ENCODE measurements at regions not wholly inside any gene's neighbourhood (a gene's known extent, or its start where the extent isn't known, plus 50 kb on each side); places are given as distances from the start of the nearest gene placed in this dataset.

DNA sequence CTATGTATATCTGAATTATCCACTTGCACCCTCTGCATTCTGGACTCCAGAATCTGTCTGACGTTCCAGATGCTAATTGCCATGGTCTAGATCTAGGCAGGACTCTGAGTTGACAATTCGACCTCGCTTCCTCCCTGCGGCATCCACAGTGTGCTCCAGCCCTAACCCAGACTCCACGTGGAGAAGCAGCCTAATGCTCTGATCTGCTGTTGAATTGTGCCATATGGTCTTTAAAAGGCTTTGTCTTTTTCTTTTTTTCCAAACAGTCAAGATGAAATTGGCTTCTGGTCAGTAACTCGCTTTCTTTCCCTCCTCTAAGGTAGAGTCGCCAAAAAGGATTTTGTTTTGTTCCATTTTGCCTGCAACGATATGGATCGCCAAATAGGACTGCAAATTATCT, 752.6 kb upstream of the ID2 start:
- DNase-seq (ENCODE audit: low read depth in 2 of 2): no peak

DNA sequence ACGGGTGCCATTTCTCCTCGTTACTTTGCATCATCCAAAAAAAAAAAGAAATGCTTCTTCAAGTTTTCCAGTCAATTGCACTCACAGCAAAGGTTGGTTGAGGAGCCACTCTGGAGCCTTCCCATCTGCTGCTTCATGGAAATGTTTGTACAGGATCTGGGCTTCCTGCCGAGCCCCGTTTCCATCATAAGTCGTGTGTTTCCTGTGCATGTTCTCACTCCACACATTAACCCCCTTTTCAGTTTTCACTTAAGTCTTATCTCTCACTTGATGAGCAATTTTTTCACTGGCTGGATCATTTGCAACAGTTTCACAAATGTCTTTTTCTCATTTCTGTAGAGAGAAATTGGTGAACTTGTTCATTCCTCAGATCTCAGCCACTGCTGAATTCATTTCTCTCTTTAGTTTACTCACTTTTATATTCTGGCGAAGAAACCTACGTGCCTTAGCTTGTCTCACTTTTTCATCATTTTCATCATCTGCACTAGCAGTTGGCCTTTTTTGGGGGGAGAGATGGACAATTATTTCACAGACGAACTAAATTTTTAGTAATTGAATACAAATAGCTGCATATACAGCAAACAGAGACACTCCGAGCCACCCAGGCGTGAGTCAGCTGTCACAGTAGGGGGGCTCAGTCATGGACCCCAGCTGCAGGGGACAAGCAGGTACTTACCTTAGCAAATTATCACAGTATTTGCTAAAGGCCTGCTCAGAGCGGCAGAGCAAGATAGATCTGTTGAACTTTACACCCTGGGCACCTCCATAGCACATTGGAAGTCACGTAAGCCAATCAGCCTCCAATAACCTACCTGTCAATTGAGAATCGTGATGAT, 750.8 kb upstream of the ID2 start:
- no peak for DNase-seq (ENCODE audit: low read depth in 2 of 2)

DNA sequence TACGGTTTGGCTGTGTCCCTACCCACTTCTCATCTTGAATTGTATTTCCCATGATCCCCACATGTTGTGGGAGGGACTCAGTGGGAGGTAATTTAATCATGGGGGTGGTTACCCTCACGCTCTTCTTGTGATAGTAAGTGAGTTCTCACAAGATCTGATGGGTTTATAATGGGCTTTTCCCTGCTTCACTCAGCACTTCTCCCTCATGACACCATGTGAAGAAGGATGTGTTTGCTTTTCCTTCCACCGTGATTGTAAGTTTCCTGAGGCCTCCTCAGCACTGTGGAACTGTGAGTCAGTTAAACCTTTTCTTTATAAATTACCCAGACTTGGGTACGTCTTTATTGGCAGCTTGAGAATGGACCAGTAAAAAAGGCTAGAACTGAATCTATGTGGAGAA, 750.0 kb upstream of the ID2 start:
- DNase-seq (ENCODE audit: low read depth in 2 of 2): no peak

DNA sequence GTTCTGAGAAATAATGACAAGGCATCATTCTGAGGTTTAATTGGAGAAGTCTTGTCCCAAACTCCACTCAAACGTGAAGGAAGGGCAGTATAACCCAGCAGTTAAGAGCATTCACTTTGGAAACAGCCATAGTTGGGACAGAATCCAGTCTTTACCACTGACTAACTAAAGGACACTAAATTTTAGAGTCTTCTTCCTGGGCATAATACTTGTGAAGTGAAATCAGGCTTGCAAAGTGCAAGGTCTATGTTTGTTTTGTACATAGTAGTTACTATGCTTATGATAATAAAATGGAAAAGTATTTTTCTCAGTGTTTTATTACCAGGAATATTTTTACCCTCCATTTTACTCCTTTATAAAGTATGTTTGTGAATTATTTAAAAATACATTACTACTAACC, 748.2 kb upstream of the ID2 start:
- DNase-seq (ENCODE audit: low read depth in 2 of 2): no peak

DNA sequence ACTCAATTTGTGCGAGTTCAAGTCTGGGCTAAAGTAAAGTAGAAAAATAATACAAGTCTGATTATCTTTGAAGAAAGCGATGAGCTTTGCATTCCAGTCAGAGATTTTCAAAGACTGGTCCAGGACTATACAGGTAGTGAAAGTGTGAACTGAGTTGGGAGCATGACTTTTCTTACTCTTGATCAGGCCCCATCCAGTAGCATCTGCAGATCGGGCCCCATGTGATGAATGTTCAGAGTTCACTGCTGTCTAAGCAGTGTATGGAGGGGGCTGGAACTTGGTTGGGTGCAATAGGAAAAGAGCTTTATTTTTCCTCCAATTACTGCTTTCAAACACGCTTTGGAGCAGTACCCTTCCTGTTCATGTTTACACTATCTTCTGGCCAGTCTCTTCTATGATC, 747.4 kb upstream of the ID2 start:
- DNase-seq (ENCODE audit: low read depth in 2 of 2): no peak

DNA sequence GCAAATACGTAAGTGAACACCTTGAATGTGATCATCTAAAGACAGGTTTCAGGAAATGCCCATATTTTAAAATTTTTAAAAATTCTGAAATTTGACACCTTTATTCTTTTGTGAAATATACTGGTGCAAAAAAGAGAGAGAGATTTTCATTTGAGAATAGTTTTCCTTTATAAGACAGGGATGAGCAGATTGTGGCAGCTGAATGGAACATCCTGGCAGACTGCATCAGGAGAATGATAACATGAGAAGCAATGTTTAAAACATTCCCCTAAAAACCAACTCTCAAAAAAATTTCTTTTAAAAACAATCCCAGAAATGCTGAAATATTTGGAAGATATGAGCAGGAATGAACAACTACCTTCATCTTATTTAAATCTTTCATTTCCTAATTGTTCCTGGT, 744.8 kb upstream of the ID2 start:
- no peak for DNase-seq (ENCODE audit: low read depth in 2 of 2)

DNA sequence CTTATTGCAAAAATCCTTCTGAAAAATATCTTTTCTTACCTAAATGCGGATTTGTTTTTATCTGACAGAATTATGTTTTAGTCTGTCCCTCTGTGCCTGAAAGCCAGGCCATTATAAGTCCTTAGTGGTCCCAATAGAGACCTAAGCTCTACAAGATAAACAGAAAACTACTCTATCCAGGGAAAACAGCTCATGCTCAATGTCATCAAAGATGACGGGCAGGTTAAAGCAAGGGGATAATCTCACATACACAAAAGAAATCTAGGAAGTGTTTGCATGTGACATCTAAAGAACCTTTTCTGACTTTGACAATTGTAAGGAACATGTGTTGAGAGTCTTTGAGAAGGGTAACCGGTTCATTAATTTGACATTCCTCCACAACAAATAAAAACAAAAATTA, 741.1 kb upstream of the ID2 start:
- DNase-seq (ENCODE audit: low read depth in 2 of 2): no peak

DNA sequence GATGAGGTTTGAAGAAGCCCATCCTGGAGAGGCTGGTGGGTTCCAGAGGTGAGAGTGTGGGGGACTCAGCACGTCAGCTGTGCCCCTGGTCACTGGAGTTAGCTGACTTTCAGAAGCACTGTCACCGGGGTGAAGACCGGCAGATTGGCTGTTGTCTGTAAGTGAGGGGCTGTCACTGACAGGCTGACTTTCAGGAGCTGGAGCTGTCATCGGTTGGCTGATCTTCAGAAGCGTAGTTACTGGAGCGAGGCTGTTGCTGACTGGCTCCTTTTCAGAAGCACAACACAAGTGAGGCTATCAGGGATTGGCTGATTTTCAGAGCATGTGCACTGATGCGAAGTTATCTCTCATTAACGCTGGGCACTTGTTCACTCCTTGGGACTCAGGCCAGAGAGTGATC, 738.4 kb upstream of the ID2 start:
- DNase-seq (ENCODE audit: low read depth in 2 of 2): no peak

DNA sequence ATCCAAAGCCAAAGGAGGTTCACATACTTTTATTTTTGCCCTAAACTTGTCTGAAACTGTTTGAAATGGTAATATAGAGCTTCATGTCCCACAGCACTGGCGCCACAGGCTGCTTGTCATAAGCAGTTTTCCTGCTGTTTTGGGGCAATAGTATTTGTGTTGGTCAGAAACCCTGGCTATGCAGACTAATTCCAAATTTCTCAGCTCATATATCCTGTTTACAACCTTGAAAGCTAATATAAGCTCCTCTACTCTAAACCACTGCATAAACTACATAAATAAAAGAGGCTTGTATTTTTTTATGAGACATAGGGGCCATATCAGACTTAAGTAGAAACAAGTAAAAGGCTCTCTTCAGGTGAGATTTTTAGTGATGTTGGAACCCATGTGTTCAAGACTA, 736.8 kb upstream of the ID2 start:
- no peak for DNase-seq (ENCODE audit: low read depth in 2 of 2)

DNA sequence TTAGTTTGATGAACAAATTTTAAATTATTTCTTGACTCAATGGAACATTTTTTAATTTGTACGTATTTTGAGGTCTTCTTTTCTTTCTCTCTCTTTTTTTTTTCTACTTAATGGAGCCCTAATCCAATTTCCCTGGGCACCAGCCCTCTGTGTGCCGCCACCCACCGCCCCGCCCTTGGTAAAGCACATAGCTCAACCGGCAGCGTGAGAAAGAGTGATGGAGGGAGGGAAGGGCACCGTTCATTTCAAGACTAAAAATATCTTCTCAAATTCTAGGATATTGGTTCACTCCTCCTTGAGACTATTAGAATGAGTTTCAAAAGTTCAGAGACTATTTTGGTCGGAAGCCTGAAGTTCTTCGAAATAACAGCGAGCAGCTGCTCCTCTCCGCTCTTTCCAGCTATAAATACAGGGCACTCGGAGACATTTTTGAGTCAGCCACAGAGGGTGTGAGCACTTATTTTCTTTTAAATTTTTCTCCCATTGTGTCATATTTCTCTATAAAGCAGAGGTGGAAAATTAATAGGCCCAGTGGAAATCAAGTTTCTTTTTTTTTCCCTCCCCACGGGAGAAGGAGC, 731.7 kb upstream of the ID2 start:
- no peak for DNase-seq (ENCODE audit: low read depth in 2 of 2)

DNA sequence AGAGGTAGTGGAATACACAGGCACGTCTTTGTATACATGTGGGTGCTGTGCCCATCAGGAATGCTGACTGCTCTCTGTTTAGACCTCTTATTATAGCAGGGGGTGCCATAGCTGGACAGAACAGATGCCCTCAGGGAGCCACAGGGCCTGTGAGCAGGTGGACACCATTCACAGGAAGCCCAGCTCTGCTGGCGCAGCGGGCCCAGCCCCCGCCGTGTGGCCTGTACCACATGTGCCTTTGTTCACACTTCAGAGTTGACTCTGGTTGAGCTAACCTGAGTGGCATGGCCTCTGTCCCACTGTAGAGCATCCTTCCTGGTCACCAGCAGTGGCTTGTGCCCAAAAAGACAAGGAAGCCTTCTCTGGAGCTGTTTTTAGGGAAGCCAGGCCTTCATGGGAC, 730.9 kb upstream of the ID2 start:
- no peak for DNase-seq (ENCODE audit: low read depth in 2 of 2)

DNA sequence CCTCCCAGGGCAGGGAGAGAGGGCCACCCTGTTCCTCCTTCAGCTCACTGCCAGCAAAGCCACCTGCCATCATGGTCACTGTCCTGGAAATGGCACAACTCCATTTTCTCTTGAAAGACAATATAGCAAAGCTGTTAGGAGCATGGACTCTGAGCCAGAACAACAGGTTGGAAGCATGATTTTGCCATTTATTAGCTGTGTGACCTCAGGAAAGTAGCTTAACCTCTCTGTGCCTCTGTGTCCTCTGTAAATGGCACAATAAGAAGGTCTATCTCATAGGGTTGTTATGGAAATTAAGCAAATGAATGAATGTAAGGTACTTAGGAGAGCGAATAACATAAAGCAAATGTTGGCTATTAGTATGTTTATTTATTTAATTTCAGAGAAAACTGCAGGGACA, 730.4 kb upstream of the ID2 start:
- no peak for DNase-seq (ENCODE audit: low read depth in 2 of 2)

DNA sequence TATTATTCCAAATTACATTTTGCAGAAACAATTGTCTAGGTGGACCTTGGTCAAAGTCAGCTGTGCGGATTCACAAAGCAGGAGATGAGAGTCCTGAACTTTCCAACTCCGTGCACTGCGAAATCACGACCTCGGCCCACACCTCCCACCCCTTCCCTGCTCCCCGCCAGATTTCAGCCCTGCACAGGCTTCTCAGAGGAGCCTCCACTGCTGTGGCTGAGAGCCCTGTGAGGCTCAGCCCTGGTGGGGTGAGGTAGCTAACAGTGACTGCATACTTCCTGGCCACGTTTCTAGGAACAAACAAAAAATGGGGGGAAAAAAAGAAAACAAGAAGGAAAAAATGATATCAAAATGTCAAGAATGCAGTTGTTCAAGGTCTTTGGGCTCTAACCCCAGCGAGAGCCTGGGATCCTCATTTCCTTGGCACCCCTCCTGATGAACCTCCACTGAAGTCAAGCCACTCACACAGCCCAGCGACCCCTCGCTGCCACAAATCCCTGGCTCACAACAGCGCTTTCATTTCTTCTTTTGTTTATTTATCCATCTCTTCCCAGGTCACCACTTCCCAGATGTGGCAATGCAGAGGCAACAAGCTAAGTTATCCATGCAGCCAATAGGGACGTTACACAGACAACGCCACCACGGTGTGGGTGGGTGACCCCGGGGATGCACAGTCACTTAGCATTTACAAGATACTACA, 729.7 kb upstream of the ID2 start:
- no peak for DNase-seq (ENCODE audit: low read depth in 2 of 2)

DNA sequence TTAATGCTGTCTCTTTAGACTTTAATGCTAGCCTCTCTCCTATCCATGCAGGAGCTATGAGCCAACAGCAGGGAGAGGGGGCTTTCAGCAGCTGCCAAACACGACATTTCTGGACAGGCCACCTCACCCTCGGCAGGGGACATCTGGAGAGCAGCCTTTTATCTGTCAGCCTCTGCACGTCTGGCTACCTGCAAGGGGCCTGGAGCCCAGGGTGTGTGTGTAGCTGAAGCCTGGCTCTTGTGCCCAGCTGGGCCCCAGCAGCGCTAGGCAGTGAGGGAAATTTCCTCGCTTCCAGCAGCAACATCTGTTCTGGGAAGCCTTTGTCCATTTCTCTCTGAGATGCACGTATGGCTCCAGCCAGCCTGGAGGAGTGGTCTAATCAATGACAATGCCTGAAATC, 728.7 kb upstream of the ID2 start:
- DNase-seq (ENCODE audit: low read depth in 2 of 2): no peak

DNA sequence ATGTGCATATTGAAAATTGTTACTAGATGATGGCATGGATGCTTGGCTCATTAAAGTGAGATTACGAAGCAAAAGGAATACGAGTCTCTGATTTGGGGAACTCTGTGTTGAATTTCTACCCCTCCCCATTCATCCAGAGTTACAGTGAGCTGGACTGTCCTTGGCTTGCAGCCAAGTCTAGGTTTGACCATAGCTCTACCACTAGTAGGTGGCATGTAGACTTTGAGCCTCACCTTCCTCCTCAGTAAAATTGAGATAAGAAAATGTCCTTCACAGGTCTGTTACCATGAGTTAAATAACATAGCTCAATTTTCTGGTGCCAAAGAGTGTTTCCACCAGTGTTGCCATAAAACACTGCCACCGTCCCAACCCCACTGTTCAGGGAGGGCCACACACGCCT, 727.6 kb upstream of the ID2 start:
- no peak for DNase-seq (ENCODE audit: low read depth in 2 of 2)

DNA sequence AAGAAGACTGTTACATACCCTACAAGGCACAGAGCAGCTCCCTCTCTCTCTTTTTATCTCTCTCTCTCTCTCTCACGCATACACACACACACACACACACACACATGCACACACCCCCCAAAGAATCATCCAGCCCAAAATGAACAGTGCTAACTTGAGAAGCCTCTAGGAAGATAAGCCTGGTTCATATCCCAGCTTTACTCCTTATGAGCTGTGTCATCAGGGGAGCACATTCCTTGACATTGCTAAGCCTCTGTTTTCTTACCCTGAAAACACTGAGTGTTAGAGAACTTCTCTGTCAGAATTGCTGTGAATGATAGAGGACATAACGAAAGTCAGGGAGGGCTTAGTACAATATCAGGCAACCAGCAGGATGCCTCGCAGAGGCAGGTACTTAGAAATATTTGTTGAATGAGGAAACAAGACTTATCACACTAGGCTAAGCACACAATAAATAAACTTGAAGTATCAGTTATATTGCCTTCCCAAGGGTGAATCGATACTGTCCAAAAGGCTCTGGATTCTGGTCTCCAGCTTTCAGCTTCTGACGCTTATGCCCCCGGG, 725.6 kb upstream of the ID2 start:
- DNase-seq (ENCODE audit: low read depth in 2 of 2): no peak

DNA sequence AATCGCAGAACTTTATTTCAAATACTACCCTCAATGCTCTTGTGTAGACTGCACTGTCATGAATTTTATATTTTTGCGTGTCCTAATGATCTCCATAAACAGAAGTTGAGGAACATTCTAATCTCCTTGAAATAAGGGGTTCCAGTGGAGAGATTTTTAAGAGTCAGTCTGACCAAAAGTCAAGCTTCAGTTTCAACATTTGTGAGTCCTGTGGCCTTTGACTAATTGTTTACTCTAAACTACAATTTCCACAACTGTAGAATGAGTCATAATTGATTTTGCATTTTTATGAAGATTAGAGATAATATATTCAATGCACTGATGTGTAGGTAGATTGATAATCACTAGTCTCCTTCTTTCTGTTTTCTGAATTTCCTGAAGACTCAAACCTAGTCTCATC, 720.3 kb upstream of the ID2 start:
- DNase-seq (ENCODE audit: low read depth in 2 of 2): no peak

DNA sequence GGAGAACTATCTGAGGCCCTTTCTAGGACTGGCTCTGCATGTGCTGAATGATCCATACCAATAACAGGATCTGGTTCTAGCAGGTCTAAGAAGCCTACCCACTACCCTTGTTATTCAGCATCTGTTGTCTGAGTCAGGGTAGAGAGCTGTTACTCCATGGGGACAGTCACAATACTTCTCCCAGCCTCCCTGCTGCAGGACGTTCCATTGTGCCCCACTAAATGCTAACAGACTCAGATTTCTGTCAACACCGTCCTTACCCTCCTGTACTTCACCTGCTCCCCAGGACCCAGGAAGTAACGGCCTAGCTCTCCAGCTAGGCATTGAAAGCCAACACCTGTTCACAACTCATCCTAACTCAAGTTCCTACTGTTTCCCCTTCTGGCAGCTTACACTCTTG, 719.7 kb upstream of the ID2 start:
- no peak for DNase-seq (ENCODE audit: low read depth in 2 of 2)

DNA sequence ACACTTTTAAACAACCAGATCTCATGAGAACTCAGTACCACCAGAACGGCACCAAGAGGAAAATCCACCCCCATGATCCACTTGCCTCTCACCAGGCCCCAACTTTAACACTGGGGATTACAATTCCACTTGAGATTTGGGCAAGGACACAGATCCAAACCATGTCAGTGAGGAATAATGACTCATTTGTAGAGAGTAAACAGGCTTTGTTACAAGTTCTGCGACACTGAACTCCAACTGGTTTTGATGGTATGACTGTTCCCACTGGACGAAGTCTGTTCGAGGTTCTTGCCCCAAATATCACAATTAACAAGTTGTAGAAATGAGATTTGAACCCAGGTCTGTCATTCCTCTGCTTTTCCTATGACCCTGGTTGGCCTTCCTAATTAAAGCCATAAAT, 718.1 kb upstream of the ID2 start:
- no peak for DNase-seq (ENCODE audit: low read depth in 2 of 2)

DNA sequence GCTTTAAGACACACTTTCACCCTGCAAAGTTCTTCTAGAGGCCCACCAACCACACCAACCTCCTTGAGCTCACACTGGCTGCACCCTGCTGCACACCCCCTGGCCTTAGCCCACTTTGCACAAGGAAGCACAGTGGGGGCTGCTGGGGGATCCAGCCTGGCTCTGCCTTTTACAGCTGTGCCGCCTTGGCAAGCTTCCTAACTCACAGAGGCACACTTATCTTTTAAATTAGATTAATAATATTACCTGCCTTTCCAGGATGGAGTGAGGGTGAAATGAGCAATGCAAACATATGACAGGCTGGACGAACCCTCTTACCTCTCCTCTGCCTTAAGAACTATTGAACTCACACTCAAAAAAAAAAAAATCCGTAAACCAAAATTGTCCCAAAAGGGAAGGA, 715.8 kb upstream of the ID2 start:
- no peak for DNase-seq (ENCODE audit: low read depth in 2 of 2)

DNA sequence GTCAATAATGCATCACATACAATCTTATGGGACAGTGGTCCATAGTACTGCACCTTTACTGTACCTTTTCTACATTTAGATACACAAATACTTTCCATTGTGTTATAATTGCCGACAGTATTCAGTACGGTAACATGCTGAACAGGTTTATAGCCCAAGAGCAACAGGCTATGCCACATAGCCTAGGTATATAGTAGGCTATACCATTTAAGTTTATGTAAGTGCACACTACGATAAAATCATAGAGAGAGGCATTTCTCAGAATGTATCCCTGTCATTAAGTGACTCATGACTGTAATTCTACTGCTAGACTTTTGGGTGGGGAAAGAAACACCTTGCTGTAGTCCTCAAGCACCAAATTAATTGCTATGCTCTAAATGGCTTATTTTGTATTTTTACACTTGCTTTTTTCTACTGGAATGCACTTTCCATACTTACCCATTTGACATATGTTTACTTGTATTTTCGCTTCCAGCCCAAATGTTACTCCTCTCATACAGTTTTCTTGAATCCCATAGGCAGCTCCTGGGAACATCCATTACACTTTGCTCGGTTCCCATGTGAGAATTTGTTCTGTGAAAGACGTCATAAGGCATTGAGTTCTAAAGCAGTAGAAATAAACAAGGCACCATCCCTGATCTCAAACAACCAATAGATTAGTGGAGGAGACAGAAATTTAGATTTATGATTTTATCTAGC, 714.0 kb upstream of the ID2 start:
- no peak for DNase-seq (ENCODE audit: low read depth in 2 of 2)

DNA sequence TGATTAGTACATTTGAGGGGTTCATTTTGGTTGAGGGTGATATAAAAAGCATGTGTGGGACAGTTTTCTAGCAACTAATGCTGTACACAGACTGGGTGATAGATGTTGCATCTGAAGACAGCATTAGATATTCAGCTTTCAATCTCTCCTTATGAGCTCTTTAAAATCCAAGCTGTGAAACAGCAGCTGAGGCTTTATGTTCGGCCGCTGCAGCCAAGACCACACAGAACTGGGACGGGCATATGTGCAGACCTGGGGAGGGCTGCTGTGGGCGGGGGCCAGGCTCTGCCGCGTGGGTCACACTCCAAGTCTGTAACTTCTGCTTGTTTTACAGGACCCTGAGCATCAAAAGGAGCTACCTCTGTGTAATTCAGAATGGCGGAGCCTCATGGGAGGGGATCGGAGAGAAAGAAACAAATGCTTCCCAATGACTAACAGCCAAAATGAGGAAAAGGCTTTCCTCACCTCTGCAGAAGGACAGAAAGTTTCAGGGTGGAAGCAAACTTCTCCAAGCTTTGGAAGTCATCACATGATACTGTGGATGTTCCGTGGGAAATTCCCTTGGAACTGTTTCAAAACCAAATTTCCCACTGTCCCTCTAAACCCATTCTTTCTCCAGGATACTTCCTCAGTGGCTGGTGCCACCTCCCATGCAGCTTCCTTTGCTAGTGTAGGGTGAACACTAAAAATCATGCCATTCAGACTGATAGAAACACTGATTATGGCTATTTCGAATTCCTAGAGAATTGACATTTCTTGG, 711.9 kb upstream of the ID2 start:
- DNase-seq (ENCODE audit: low read depth in 2 of 2): no peak

Data from activated CD8-positive, alpha-beta memory T cell treated with anti-CD3 and anti-CD28 coated beads for 4 hours (primary cell).